Activated naive CD8-positive, alpha-beta T cell (primary cell): ENCODE measurements at regions not wholly inside any gene's neighbourhood (a gene's known extent, or its start where the extent isn't known, plus 50 kb on each side); places are given as distances from the start of the nearest gene placed in this dataset.
"Not testable (repeated sequence)": the region's sequence is repeated elsewhere in the genome, so short reads cannot be mapped to it uniquely, and the experiment has no call there.

Experiments
- H3K27ac Mint-ChIP-seq: one replicate; pipeline ENCODE4 v1.8.0; 2021; ENCODE audit warnings: mixed read lengths
- H3K27me3 Mint-ChIP-seq: one replicate; pipeline ENCODE4 v1.8.0; 2021; ENCODE audit warnings: mixed read lengths
- H3K36me3 Mint-ChIP-seq: one replicate; pipeline ENCODE4 v1.8.0; 2021; ENCODE audit warnings: mixed read lengths
- H3K4me1 Mint-ChIP-seq: one replicate; pipeline ENCODE4 v1.8.0; 2021; ENCODE audit warnings: low read depth, mixed read lengths
- H3K4me3 Mint-ChIP-seq: one replicate; pipeline ENCODE4 v1.8.0; 2021; ENCODE audit warnings: mild to moderate bottlenecking, mixed read lengths
- H3K9me3 Mint-ChIP-seq: one replicate; pipeline ENCODE4 v1.8.0; 2021; ENCODE audit warnings: low read depth, mixed read lengths

- H3K27me3 Mint-ChIP-seq: no peaks in the 10 kb centered on the region
- peaks cover 14% of the 10 kb centered on the region for H3K9me3 Mint-ChIP-seq
- no peak overlapping the region for H3K4me3 Mint-ChIP-seq
- no peak overlapping the region for H3K27ac Mint-ChIP-seq
- H3K4me1 Mint-ChIP-seq: no peaks in the 10 kb centered on the region
- H3K36me3 Mint-ChIP-seq: no peaks in the 10 kb centered on the region
Observed at GRCh38 chr5:12876541-12877298, 972.5 kb upstream of the CTNND2 start.

DNA sequence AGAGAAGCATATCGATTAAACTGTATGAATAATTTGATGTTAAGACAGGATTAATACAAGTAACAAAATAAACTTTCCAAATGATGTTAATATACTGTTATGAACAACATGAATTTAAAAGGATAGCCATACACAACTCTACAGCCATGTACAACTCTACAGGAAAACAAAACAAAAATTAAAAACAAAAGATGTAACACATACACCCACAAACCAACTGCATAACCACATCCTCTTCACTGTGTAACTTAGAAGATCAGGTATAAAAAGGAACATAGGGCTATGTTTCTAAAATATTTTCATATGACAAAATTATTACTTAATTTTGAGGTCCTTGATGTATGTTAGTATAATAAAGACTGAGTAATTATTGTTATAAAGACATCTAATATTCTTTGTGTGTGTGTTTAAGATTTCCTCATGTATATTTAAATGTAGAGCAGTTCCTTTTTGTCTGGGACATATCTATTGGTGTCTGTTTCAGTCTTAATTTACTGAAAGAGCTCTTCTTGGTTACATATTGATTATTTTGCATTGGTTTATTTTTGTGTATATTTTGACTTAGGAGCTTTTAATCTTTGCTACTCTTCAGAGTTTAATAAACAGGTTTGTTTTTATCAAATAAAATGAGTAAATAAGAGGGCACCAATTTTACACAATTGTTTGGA is 966.8 kb upstream of the CTNND2 start:
- H3K4me1 Mint-ChIP-seq: no peaks in the 10 kb centered on the region

GRCh38 chr5:12865529-12865928 is 961.3 kb upstream of the CTNND2 start:
- Mint-ChIP-seq H3K4me3 (no peak overlapping the region), H3K9me3 (peaks cover 14% of the 10 kb centered on the region), H3K36me3 (no peaks in the 10 kb centered on the region), H3K27ac (no peak overlapping the region), H3K4me1 (no peaks in the 10 kb centered on the region), H3K27me3 (no peaks in the 10 kb centered on the region)

More for the DNA sequence above, 966.8 kb upstream of the CTNND2 start:
- no peaks in the 10 kb centered on the region for H3K36me3 Mint-ChIP-seq
- H3K27ac Mint-ChIP-seq: no peak overlapping the region
- H3K4me3 Mint-ChIP-seq: no peak overlapping the region
- peaks cover 25% of the 10 kb centered on the region for H3K9me3 Mint-ChIP-seq
- H3K27me3 Mint-ChIP-seq: no peaks in the 10 kb centered on the region

DNA sequence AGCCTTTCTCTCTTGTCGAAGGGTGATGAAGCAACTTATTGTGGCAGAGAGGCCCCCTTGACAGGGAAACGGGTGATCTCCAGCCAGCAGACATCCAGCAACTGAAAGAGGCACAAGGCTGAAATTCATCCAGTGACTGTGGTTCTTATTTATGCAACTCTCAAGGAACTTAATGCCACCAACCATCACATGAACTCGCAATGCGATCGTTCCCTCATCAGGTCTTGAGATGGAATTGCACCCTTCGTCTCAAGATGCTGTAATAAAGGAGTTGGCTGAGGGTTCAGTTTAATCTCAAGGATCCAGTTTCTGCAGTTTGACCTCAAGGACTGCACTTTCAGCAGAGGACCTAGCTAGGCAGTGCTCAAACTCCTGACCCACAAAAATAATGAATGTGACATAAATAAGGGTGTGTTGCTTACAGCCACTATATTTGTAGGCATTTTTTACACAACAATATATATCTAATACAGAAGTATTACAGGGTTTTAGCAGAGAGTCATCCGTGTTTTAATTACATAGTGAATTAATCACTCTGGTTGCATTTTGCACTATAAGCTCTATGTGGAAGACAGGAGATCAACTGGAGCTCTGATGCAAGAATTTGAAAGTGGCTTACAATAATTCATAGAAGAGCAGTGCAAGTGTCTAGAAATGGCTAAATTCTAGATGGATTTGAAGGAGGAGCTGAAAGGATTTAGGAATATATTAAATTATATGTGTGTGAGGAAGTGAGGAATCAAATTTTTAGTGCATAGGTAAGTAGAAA is 957.8 kb upstream of the CTNND2 start:
- Mint-ChIP-seq H3K36me3 (no peaks in the 10 kb centered on the region), H3K27ac (no peak overlapping the region), H3K4me1 (no peaks in the 10 kb centered on the region), H3K9me3 (peaks cover 13% of the 10 kb centered on the region), H3K4me3 (no peak overlapping the region), H3K27me3 (no peaks in the 10 kb centered on the region)

DNA sequence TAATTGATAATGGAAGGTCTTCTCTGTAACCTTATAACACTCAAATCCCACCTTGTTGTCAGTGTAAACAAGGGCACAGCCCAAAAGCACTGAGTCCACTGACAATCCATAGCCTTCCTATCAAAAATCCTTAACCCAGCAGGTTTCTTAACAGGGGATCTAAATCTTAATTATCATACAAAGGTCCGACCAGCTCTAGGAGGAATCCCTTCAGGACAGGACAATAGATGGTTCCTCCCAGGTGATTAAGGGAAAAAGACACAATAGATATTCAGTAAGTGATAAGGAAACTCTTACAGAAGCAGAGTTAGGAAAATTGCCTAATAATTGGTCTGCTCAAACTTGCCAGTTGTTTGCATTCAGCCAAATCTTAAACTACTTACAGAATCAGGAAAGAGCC is 951.9 kb upstream of the CTNND2 start:
- H3K27me3 Mint-ChIP-seq, H3K27ac Mint-ChIP-seq, H3K4me1 Mint-ChIP-seq, H3K4me3 Mint-ChIP-seq, H3K36me3 Mint-ChIP-seq: not testable (repeated sequence)
- H3K9me3 Mint-ChIP-seq: peaks cover 14% of the 10 kb centered on the region

- Mint-ChIP-seq H3K9me3 (peaks cover 14% of the 10 kb centered on the region), H3K4me3 (no peak overlapping the region), H3K27me3 (no peaks in the 10 kb centered on the region), H3K27ac (no peak overlapping the region), H3K4me1 (no peaks in the 10 kb centered on the region), H3K36me3 (no peaks in the 10 kb centered on the region)
Observed at GRCh38 chr5:12854386-12854785, 950.1 kb upstream of the CTNND2 start.

DNA sequence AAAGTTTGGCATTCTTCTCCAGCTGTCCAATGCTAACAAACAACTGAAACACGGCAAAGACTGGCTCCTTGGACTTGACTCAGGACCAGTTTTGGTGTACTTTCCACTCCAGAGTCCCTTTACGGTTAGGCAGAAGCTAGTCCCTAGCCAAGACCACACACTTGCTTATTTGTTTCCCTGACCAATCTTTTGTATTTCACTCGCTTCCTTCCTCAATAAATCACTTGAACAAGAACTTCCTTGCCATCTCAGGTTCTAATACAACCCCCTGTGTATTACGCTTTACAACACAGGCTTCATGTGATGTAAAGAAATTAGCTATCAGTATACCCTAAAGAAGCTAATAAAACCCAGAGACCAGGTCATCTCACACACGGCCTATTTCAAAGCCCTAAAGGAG is 947.5 kb upstream of the CTNND2 start:
- peaks cover 9% of the 10 kb centered on the region for H3K9me3 Mint-ChIP-seq
- H3K4me3 Mint-ChIP-seq: no peak overlapping the region
- H3K27ac Mint-ChIP-seq: no peak overlapping the region
- no peaks in the 10 kb centered on the region for H3K27me3 Mint-ChIP-seq
- H3K4me1 Mint-ChIP-seq: no peaks in the 10 kb centered on the region
- no peaks in the 10 kb centered on the region for H3K36me3 Mint-ChIP-seq

DNA sequence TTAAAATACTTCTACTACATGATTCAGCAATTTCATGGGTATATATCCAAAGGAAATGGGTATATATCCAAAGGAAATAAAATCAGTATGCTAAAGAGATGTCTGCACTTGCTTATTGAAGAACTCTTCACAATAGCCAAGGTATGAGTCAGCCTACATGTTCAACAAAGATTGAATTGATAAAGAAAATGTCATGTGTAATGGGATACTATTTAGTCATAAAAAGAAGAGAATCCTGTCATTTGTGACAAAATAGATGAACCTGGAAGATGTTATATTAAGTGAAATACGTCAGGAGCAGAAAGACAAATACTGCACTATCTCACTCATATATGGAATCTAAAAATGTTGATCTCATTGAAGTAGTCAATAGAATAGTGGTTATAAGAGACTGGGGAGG is 944.5 kb upstream of the CTNND2 start:
- no peak overlapping the region for H3K4me3 Mint-ChIP-seq
- H3K9me3 Mint-ChIP-seq: peaks cover 6% of the 10 kb centered on the region
- H3K27ac Mint-ChIP-seq: no peak overlapping the region
- H3K27me3 Mint-ChIP-seq: no peaks in the 10 kb centered on the region
- H3K36me3 Mint-ChIP-seq: no peaks in the 10 kb centered on the region
- no peaks in the 10 kb centered on the region for H3K4me1 Mint-ChIP-seq

DNA sequence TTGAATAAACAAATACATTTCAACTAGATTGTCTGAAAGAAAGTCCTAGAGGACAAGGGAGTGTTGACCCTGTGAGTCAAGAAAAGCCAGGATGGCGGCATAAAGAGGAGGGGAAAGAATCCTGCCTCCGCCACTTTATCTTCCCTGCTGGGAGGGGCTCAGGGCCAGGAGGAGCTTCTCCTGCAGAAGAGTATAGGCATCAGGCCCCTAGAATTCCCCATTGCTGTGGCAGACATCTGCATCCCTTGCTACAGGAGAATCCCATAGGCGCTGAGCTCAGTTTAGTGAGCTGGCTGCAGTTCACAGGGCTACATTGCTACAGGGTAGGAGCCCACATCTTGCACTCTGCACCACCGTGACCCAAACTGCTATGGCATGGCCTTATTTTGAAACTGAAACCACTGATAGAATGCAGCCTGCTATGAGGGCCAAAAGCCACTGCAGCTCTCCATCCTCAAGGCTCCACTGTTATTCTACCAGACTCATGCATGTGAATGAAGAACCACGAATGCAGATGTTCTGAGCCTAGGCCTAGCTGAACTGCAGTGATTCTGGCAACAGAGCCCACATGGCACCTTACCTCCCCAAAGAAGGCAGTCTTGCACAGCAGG is 941.4 kb upstream of the CTNND2 start:
- no peaks in the 10 kb centered on the region for H3K4me1 Mint-ChIP-seq
- no peak overlapping the region for H3K4me3 Mint-ChIP-seq
- H3K9me3 Mint-ChIP-seq: peaks cover 9% of the 10 kb centered on the region
- H3K27me3 Mint-ChIP-seq: no peaks in the 10 kb centered on the region
- no peaks in the 10 kb centered on the region for H3K36me3 Mint-ChIP-seq
- H3K27ac Mint-ChIP-seq: no peak overlapping the region

DNA sequence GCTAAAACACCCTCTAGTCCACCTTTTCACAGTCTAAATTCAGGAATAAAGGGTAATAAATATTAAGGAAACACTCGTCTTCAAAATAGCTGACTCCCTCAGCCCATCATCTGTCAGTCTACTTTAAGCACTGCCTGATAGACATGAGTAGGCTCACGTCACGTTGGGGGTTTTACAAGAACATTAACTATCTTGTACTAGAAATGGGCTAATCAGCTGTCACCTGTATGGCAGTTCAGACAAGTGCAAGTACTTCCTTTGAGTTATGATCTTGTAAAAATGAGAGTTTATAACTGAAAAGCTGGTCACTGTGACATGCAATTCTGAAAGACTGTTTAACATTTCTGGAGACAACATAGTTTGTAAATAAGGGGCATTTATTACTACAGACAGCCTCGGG is 936.7 kb upstream of the CTNND2 start:
- Mint-ChIP-seq H3K27me3 (no peaks in the 10 kb centered on the region), H3K4me3 (no peak overlapping the region), H3K9me3 (peaks cover 4% of the 10 kb centered on the region), H3K4me1 (no peaks in the 10 kb centered on the region), H3K27ac (no peak overlapping the region), H3K36me3 (no peaks in the 10 kb centered on the region)

GRCh38 chr5:12837592-12837991 is 933.3 kb upstream of the CTNND2 start:
- H3K36me3 Mint-ChIP-seq: no peaks in the 10 kb centered on the region
- H3K4me1 Mint-ChIP-seq: no peaks in the 10 kb centered on the region
- no peak overlapping the region for H3K27ac Mint-ChIP-seq
- H3K9me3 Mint-ChIP-seq: peaks cover 4% of the 10 kb centered on the region
- no peaks in the 10 kb centered on the region for H3K27me3 Mint-ChIP-seq
- no peak overlapping the region for H3K4me3 Mint-ChIP-seq

DNA sequence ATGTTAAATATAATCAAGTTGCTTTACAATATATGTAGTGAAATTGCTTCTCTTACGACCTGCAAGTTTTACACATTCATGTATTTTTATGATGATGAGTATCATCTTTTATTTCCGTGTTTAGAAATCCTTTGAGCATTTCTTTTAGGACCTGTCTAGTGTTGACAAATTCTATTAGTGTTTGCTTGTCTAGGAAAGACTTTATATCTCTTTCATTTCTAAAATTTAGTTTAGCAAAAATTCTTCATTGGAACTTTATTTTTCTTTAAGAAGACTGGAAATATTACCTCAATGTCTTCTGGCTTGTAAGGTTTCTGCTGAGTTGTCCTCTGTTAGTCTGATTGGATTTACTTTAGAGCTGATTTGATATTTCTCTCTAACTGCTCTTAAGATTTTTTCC is 920.9 kb upstream of the CTNND2 start:
- Mint-ChIP-seq H3K9me3 (peaks cover 27% of the 10 kb centered on the region), H3K4me3 (no peak overlapping the region), H3K4me1 (no peaks in the 10 kb centered on the region), H3K27me3 (no peaks in the 10 kb centered on the region), H3K36me3 (no peaks in the 10 kb centered on the region), H3K27ac (no peak overlapping the region)

DNA sequence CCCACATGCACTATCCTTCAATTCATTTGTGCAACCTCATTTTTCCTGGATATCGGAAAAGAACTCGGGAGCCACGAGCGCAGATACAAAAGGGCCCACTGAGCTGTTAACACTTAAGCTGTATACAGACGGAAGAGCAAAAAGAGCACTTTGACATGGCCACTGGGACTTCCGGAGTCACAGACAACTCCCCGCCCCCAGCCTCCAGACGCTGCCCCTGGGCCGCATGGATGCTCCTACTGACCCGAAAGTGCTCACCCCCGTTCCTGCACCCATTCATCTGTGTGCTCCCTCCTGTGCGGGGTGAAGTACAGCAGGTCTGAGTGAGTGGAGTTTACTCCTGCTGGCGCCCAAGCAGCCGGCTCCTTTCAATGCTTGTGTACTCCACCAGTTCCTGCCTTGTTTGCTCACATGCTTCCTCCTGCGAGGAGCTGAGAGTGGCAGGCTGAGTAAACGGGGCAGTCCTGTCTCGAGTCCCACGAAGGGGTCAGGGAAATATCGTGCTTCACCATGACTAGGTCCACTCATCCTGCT is 901.0 kb upstream of the CTNND2 start:
- Mint-ChIP-seq H3K4me1 (no peaks in the 10 kb centered on the region), H3K27me3 (no peaks in the 10 kb centered on the region), H3K36me3 (no peaks in the 10 kb centered on the region), H3K4me3 (no peak overlapping the region), H3K9me3 (no peaks in the 10 kb centered on the region), H3K27ac (no peak overlapping the region)

DNA sequence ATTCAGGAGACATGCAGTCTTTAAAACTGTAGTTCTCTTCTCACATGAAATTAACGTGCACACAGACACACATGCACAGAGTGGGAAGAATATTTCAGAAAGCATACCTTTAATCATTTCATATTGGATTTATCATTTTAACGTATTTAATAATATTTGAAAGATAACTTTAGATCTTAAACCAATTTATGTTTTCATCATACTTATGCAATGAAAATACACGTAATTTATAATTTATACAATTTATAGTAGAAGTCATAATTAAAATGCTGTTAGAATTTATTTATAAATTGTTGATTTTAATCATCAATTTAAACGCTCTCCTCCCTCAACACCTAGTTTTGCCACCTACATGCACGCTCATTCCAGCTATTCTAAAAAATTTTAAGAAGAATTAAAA is 894.9 kb upstream of the CTNND2 start:
- no peak overlapping the region for H3K27ac Mint-ChIP-seq
- peaks cover under 1% of the 10 kb centered on the region for H3K9me3 Mint-ChIP-seq
- no peaks in the 10 kb centered on the region for H3K4me1 Mint-ChIP-seq
- no peak overlapping the region for H3K4me3 Mint-ChIP-seq
- no peaks in the 10 kb centered on the region for H3K27me3 Mint-ChIP-seq
- no peaks in the 10 kb centered on the region for H3K36me3 Mint-ChIP-seq

DNA sequence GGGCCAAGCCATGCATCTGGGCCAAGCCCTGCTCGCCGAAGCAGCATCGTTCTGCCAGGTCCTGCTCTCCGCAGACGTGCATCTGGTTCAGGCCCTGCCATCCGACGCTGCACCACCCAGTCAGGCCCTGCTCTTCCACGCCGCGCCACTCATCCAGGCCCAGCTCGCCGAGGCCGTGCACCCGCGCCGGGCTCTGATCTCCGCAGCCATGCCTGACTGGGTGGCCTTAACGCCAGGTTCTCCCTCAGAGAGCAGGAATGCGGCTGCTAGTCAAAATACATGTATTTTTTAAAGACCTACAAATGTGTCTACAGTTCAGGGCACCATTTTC is 891.1 kb upstream of the CTNND2 start:
- H3K27me3 Mint-ChIP-seq: no peaks in the 10 kb centered on the region
- no peaks in the 10 kb centered on the region for H3K4me1 Mint-ChIP-seq
- H3K36me3 Mint-ChIP-seq: no peaks in the 10 kb centered on the region
- no peak overlapping the region for H3K27ac Mint-ChIP-seq
- H3K9me3 Mint-ChIP-seq: peaks cover 10% of the 10 kb centered on the region
- H3K4me3 Mint-ChIP-seq: no peak overlapping the region
